Prostate gland (tissue), 2 donors: ENCODE measurements at regions not wholly inside any gene's neighbourhood (a gene's known extent, or its start where the extent isn't known, plus 50 kb on each side); places are given as distances from the start of the nearest gene placed in this dataset.

Source experiments
- DNase-seq: peaks from one replicate; pipeline ENCODE4 v3.0.0-alpha.2; 2019; ENCODE audit warnings: low spot score
- H3K27ac ChIP-seq, 2 donors: fragments of 200-600 bp; sonication (generic); 2 replicates each; pipeline ENCODE4 v1.5.1; 2017 to 2019
- H3K27me3 ChIP-seq: fragments of 200-600 bp; sonication (generic); replicated peaks from 2 replicates; pipeline ENCODE4 v1.5.1; 2019; ENCODE audit not compliant: insufficient read depth
- H3K36me3 ChIP-seq, 2 donors: fragments of 200-600 bp; sonication (generic); 1 replicate in 1 of 2; 2 replicates in 1 of 2; pipeline versions ENCODE4 v1.5.1 to v1.8.1; 2017 to 2019
- H3K4me1 ChIP-seq: fragments of 200-600 bp; sonication (generic); replicated peaks from 2 replicates; pipeline ENCODE4 v1.5.1; 2019
- H3K4me3 ChIP-seq, 2 donors: fragments of 200-600 bp; sonication (generic); 2 replicates each; pipeline ENCODE4 v1.5.1; 2017 to 2019
- H3K9me3 ChIP-seq: fragments of 200-600 bp; sonication (generic); 2 replicates; pipeline ENCODE4 v1.5.1; 2017
- CTCF ChIP-seq, 4 experiments: fragments of 200-600 bp in 2 of 4; fragments of 450-650 bp in 2 of 4; sonication (generic) in 2 of 4; IDR thresholded peaks; 1 replicate in 3 of 4; 2 replicates in 1 of 4; pipeline ENCODE4 v1.5.1; 2016 to 2019; ENCODE audit warnings: antibody characterized with exemption in 4 of 4, mild to moderate bottlenecking in 2 of 4, moderate library complexity in 2 of 4
- POLR2A ChIP-seq: fragments of 450-650 bp; IDR thresholded peaks from one replicate; pipeline ENCODE4 v1.6.1; 2016; ENCODE audit warnings: antibody characterized with exemption, mild to moderate bottlenecking
- POLR2AphosphoS5 ChIP-seq: sonication (generic); formaldehyde crosslinking; IDR thresholded peaks from one replicate; pipeline ENCODE4 v1.6.1; 2017; ENCODE audit warnings: antibody characterized with exemption
- WGBS: methylation state at CpG from one replicate; pipeline ENCODE4 v1.1.5; 2018; 5-methylcytosine and 5-hydroxymethylcytosine counted together
- intact Hi-C: fragments of 100-400 bp; cut with DNase I; formaldehyde crosslinking; loops from one replicate; pipeline ENCODE4 v1.14.2; 2022

DNA sequence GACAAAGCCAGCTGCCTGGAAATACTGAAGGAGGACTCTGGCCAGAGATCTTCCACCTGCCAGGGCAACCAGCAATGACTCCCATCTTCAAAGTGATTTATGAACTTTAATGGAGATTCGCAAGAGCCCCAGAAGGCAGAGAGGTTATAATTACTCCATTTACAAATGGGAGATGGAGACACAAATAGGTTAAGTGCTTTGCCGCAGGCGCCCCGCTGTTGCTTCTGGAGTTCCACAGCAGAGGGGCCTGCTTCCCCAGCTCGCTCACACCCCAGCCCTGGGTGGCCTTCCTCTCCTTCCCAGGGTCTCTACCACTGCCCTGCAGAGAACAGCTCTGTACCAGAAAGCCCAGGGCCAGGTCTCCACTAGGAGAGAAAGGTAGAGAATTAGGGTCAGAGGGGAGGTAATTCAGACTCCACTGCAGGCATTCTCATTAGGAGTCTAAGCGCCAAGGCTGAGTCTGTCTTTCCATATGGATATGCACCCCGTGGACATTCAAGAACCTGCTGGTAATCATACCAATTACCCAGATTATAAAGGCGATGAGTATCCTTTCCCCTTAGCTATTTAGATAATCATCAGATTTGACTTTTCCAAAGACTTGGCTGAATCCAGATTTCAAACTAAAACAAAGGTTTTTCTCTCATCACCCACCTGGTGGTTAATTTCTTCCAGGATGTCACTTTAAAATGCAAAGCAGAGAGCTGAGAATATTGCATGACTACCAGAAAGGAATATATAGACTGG, 157.6 kb upstream of the TUT7 start:
- 92% methylated on average over 8 of the region's 8 CpGs for WGBS
- no peak overlapping the region for H3K4me3 ChIP-seq
- H3K9me3 ChIP-seq: no peaks in the 10 kb centered on the region
- no peaks in the 10 kb centered on the region for H3K4me1 ChIP-seq
- intact Hi-C loops: no loop called here
- no peak overlapping the region for H3K27ac ChIP-seq
- H3K36me3 ChIP-seq: no peaks in the 10 kb centered on the region
- H3K27me3 ChIP-seq: no peaks in the 10 kb centered on the region
- no peak for DNase-seq
- TF ChIP-seq POLR2A (no peak), CTCF (IDR thresholded peaks at IDR 0.05) (no peak), POLR2AphosphoS5 (no peak)

DNA sequence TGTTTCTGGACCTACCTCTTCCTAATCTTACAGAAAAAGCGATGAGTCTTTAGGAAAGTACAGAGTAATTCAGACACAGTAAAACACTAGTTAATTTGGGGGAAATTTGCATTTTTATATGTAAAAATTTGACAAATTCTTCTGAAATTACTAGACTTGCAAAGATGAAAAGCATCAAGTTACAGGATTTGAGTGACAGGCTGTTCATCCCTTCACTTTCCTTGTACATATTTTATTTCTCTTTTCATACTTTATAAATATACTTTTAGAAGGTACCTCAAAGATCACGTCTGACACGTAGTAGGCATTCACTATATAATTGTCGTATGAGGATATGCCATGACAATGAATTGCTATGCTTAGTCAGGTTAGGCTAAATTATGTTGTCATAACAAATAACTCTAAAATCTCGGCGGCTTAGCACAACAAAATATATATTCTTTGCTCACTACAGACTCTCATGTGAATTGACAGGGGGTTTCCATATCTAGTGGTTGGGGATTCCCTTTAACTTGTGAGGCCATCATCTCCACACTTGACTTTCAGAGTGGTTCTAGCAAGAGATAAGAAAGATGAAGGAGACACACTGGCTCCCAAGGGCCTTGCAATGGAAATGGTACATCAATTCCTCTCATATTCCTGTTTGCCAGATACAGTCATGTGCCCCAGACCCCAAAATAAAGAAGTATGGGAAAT, 154.1 kb upstream of the TUT7 start:
- Histone ChIP-seq H3K4me1 (no peaks in the 10 kb centered on the region), H3K9me3 (no peaks in the 10 kb centered on the region), H3K36me3 (no peaks in the 10 kb centered on the region), H3K27me3 (no peaks in the 10 kb centered on the region), H3K4me3 (no peak overlapping the region), H3K27ac (no peak overlapping the region)
- DNase-seq: no peak
- TF ChIP-seq POLR2A: no peak
- no peak for TF ChIP-seq CTCF (IDR thresholded peaks at IDR 0.05)
- TF ChIP-seq POLR2AphosphoS5: no peak
- intact Hi-C loops: no loop called here
- WGBS: 95% methylated on average over 6 of the region's 6 CpGs

- H3K9me3 ChIP-seq: no peaks in the 10 kb centered on the region
- TF ChIP-seq POLR2A (no peak), CTCF (IDR thresholded peaks at IDR 0.05) (no peak), POLR2AphosphoS5 (no peak)
- no peak overlapping the region for H3K27ac ChIP-seq
- H3K36me3 ChIP-seq: no peaks in the 10 kb centered on the region
- H3K4me3 ChIP-seq: no peak overlapping the region
- H3K27me3 ChIP-seq: no peaks in the 10 kb centered on the region
- no peak for DNase-seq
- 68% methylated on average over 6 of the region's 6 CpGs for WGBS
- intact Hi-C loops: no loop called here
- H3K4me1 ChIP-seq: no peaks in the 10 kb centered on the region
Observed at GRCh38 chr9:86507212-86507630, 153.0 kb upstream of the TUT7 start.

- WGBS: 93% methylated on average over 6 of the region's 6 CpGs
- intact Hi-C loops: no loop called here
- H3K9me3 ChIP-seq: no peaks in the 10 kb centered on the region
- H3K4me3 ChIP-seq: no peak overlapping the region
- H3K36me3 ChIP-seq: no peaks in the 10 kb centered on the region
- TF ChIP-seq POLR2A: no peak
- TF ChIP-seq POLR2AphosphoS5: no peak
- TF ChIP-seq CTCF (IDR thresholded peaks at IDR 0.05): no peak
- H3K27ac ChIP-seq: no peak overlapping the region
- DNase-seq: no peak
- no peaks in the 10 kb centered on the region for H3K27me3 ChIP-seq
- H3K4me1 ChIP-seq: peaks cover 3% of the 10 kb centered on the region
Observed at GRCh38 chr9:86503942-86504341, 149.7 kb upstream of the TUT7 start.

GRCh38 chr9:86503314-86503713, 149.1 kb upstream of the TUT7 start:
- Histone ChIP-seq H3K27me3 (no peaks in the 10 kb centered on the region), H3K4me1 (peaks cover 3% of the 10 kb centered on the region), H3K4me3 (no peak overlapping the region), H3K27ac (no peak overlapping the region), H3K9me3 (no peaks in the 10 kb centered on the region), H3K36me3 (no peaks in the 10 kb centered on the region)
- no peak for DNase-seq
- intact Hi-C loops: no loop called here
- TF ChIP-seq CTCF (IDR thresholded peaks at IDR 0.05): no peak
- WGBS: 13% methylated on average over 1 of the region's 1 CpG
